HEK293T (cell line): ENCODE measurements at regions not wholly inside any gene's neighbourhood (a gene's known extent, or its start where the extent isn't known, plus 50 kb on each side); places are given as distances from the start of the nearest gene placed in this dataset.

ENCODE experiments used
- CTCF ChIA-PET: fragments of 350-600 bp; formaldehyde crosslinking; extraction: SDS; loops from one replicate; lab custom pipeline; 2021; ENCODE audit warnings: antibody characterized with exemption, inconsistent platforms; lab: Yijun Ruan, JAX
- POLR2A ChIA-PET: fragments of 350-600 bp; formaldehyde crosslinking; extraction: SDS; loops from one replicate; lab custom pipeline; 2020; ENCODE audit warnings: antibody characterized with exemption, inconsistent platforms; lab: Yijun Ruan, JAX
- DNase-seq: peaks from one replicate; pipeline ENCODE4 v3.0.0; 2012; ENCODE audit warnings: mixed read lengths; ENCODE audit errors: extremely low spot score
- ARNT ChIP-seq: fragments of 450-650 bp; IDR thresholded peaks from 2 replicates; pipeline ENCODE4 v1.6.1; 2017; ENCODE audit warnings: mild to moderate bottlenecking
- BHLHE40 ChIP-seq: fragments of 450-650 bp; IDR thresholded peaks from 2 replicates; pipeline ENCODE4 v1.6.1; 2016; ENCODE audit warnings: mild to moderate bottlenecking, moderate library complexity, borderline replicate concordance
- CTBP1 ChIP-seq: fragments of 450-650 bp; IDR thresholded peaks from 2 replicates; pipeline ENCODE4 v1.6.1; 2016; ENCODE audit warnings: borderline replicate concordance
- ELF4 ChIP-seq: fragments of 450-650 bp; IDR thresholded peaks from 2 replicates; pipeline ENCODE4 v1.6.1; 2017; ENCODE audit warnings: antibody characterized with exemption
- FOXA1 ChIP-seq: fragments of 450-650 bp; IDR thresholded peaks from 2 replicates; pipeline ENCODE4 v1.6.1; 2016; ENCODE audit warnings: mild to moderate bottlenecking
- FOXK2 ChIP-seq: fragments of 450-650 bp; IDR thresholded peaks from 2 replicates; pipeline ENCODE4 v1.6.1; 2016; ENCODE audit warnings: mild to moderate bottlenecking
- FOXM1 ChIP-seq: fragments of 450-650 bp; IDR thresholded peaks from 2 replicates; pipeline ENCODE4 v1.6.1; 2017; ENCODE audit warnings: mild to moderate bottlenecking, borderline replicate concordance
- HDGF ChIP-seq: fragments of 450-650 bp; IDR thresholded peaks from 2 replicates; pipeline ENCODE4 v1.6.1; 2017; ENCODE audit warnings: antibody characterized with exemption, borderline replicate concordance
- L3MBTL2 ChIP-seq: fragments of 450-650 bp; conservative IDR thresholded peaks from 2 replicates; pipeline ENCODE4 v1.6.1; 2016; ENCODE audit warnings: mild to moderate bottlenecking
- LEF1 ChIP-seq: fragments of 450-650 bp; IDR thresholded peaks from 2 replicates; pipeline ENCODE4 v1.6.1; 2017; ENCODE audit warnings: mild to moderate bottlenecking, borderline replicate concordance
- NFRKB ChIP-seq: fragments of 450-650 bp; IDR thresholded peaks from 2 replicates; pipeline ENCODE4 v1.6.1; 2016; ENCODE audit warnings: mild to moderate bottlenecking, moderate library complexity
- SP1 ChIP-seq: fragments of 450-650 bp; IDR thresholded peaks from 2 replicates; pipeline ENCODE4 v1.6.1; 2017
- SUZ12 ChIP-seq: fragments of 450-650 bp; IDR thresholded peaks from 2 replicates; pipeline ENCODE4 v1.6.1; 2016; ENCODE audit warnings: mild to moderate bottlenecking
- TARDBP ChIP-seq: fragments of 450-650 bp; IDR thresholded peaks from 2 replicates; pipeline ENCODE4 v1.6.1; 2016
- ZNF384 ChIP-seq: fragments of 450-650 bp; IDR thresholded peaks from 2 replicates; pipeline ENCODE4 v1.6.1; 2016
- TF ChIP-seq, protein P1 (sequence below): fragments of 450-650 bp; IDR thresholded peaks from 2 replicates; pipeline ENCODE4 v1.6.1; 2016

DNA sequence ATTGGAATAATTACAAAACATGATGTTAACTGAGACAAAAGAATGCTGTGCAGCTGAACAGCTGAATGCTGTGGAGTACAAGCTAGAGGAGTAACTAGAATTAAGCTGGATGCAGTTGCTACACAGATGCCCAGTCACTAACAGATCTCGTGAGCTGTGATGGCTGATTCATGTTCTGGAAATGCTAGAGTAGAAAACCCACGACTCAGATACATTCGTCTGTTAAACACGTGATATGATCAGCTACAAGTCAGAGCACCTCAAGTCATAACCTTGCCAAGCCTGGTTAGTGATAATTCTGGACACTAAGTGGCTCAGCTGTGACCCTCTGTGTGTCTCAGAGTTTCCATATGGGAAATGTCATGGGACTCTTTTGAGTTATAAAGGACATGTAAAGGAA, 89.7 kb upstream of the ESRRG start:
- DNase-seq = no peak
- no peak for TF ChIP-seq SP1
- TF ChIP-seq FOXA1 = no peak
- no peak for TF ChIP-seq FOXK2
- no peak for TF ChIP-seq BHLHE40
- TF ChIP-seq ELF4 = no peak
- TF ChIP-seq, protein P1, sequence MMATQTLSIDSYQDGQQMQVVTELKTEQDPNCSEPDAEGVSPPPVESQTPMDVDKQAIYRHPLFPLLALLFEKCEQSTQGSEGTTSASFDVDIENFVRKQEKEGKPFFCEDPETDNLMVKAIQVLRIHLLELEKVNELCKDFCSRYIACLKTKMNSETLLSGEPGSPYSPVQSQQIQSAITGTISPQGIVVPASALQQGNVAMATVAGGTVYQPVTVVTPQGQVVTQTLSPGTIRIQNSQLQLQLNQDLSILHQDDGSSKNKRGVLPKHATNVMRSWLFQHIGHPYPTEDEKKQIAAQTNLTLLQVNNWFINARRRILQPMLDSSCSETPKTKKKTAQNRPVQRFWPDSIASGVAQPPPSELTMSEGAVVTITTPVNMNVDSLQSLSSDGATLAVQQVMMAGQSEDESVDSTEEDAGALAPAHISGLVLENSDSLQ = no peak
- POLR2A ChIA-PET = no interaction called here
- CTCF ChIA-PET = no interaction called here

DNA sequence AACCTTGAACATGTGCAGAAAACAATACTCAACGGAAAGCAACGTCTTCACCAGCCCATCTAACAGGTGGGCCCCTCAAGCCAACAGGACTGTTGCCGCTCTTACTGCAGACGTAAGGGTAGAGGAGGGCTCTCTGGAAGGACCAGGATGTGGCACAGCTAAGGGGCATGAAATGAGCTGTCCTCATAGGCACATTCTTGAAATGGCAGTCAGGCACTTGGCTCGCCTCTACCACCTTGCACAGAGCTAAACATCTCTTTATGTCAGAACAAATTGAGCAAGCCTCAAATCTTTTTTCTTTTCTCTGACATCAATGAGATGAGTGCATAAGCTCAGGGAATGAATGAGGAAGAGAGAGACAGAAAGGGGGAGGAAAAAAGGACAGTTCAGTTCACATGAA, 86.4 kb upstream of the ESRRG start:
- no peak for DNase-seq
- CTCF ChIA-PET = no interaction called here
- TF ChIP-seq BHLHE40 (no peak), FOXA1 (no peak), CTBP1 (no peak), ARNT (no peak), FOXM1 (no peak), FOXK2 (no peak), L3MBTL2 (no peak), ELF4 (no peak), SUZ12 (no peak), HDGF (no peak)
- TF ChIP-seq, protein P1 = no peak
- POLR2A ChIA-PET = no interaction called here

DNA sequence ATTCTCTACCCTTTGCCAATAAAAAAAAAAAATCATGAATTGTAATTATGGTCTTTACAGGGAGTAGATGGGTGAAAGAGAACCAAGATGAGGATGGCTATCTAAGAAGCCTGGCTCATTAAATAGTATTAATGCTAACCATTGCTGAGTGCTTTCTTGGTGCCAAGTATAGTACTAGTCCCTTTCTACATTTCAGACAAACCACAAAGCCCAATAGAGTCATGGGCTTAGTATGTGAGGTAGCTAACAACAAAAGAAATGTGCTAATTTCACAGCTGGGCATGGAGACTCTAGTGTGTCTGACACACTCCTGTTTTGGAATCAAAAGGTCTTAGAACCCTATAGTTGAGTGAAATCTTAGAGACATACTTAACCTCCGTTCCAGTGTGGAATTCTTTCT, 84.5 kb upstream of the ESRRG start:
- CTCF ChIA-PET = no interaction called here
- POLR2A ChIA-PET = no interaction called here
- DNase-seq = no peak
- TF ChIP-seq BHLHE40 = no peak
- no peak for TF ChIP-seq LEF1
- no peak for TF ChIP-seq ARNT
- no peak for TF ChIP-seq TARDBP
- no peak for TF ChIP-seq ZNF384
- no peak for TF ChIP-seq FOXK2
- TF ChIP-seq, protein P1 = no peak
- TF ChIP-seq CTBP1 = no peak
- TF ChIP-seq SP1 = no peak
- TF ChIP-seq HDGF = no peak
- no peak for TF ChIP-seq L3MBTL2
- no peak for TF ChIP-seq FOXA1
- no peak for TF ChIP-seq ELF4
- no peak for TF ChIP-seq SUZ12
- no peak for TF ChIP-seq NFRKB
- no peak for TF ChIP-seq FOXM1

DNA sequence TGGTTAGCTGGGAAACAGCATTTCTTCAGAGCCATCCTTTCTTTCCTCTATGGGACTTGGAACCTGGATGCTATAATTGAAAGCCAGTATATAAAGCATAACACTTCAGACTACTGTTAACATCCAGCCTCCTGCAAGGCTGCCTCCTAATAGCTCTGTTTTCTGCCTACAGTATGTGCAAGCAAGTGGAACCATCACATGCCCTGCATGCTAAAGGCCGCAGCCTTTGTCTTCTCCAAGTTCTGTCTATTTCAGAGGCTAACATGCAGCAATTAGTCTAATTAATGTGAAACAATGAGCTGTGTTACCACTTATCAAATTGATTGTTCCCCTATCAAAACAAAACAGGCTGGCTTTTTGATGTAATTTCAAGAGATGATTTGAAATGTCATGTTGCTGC, 82.7 kb upstream of the ESRRG start:
- TF ChIP-seq FOXM1 (no peak), SUZ12 (no peak), FOXA1 (no peak), ZNF384 (no peak), TARDBP (no peak), ARNT (no peak), BHLHE40 (no peak), LEF1 (no peak), HDGF (no peak), L3MBTL2 (no peak), ELF4 (no peak), NFRKB (no peak)
- TF ChIP-seq, protein P1 = no peak
- ChIA-PET POLR2A (no interaction called here), CTCF (no interaction called here)
- DNase-seq = no peak

DNA sequence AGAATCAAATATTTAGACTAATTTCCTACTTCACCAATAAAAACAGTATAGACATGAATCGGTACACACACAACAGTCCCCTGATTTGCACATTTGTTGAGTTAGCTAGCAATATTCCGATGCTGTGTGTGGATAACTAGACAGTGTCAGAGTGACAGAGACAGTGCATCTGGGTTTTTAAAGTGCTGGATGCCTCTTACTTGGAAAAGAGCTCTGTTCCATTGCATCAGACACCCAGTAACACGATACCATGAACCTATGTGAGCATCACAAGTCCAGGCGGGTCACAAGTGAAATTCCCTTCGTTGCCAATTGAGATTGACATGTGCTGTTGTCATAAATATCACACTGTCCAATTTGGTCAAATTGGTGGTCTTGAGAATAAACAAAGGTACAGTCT, 82.0 kb upstream of the ESRRG start:
- POLR2A ChIA-PET = no interaction called here
- CTCF ChIA-PET = no interaction called here
- TF ChIP-seq SP1 (no peak), SUZ12 (no peak), BHLHE40 (no peak), LEF1 (no peak), L3MBTL2 (no peak), HDGF (no peak), FOXK2 (no peak), NFRKB (no peak)
- TF ChIP-seq, protein P1 = 0 out of 2 replicates have a peak, but pooled peaks have one; percentile 4
- DNase-seq = no peak
